Pancreas (tissue), 10 donors: ENCODE measurements at regions not wholly inside any gene's neighbourhood (a gene's known extent, or its start where the extent isn't known, plus 50 kb on each side); places are given as distances from the start of the nearest gene placed in this dataset.
A peak's percentile ranks its signal among the peaks of the same experiment; 100 is the strongest.

Source experiments
- ATAC-seq, 4 donors: fragments of 200-7000 bp; cut with Tn5 transposase; one replicate each; pipeline versions ENCODE4 v1.8.0 to v1.9.1; 2020; ENCODE audit warnings: mild to moderate bottlenecking in 4 of 4, moderate library complexity in 4 of 4
- DNase-seq, 6 donors: peaks; one replicate each; pipeline ENCODE4 v3.0.0-alpha.2; 2020
- FAIRE-seq: peaks from 2 replicates; lab custom pipeline; 2012; peaks lifted over from hg19 to GRCh38; lab: Jason Lieb, UNC
- H3K27ac ChIP-seq, 4 donors: fragments of 200-600 bp; sonication (generic); 1 replicate in 3 of 4; 2 replicates in 1 of 4; pipeline versions ENCODE4 v1.5.0 to v1.8.0; 2020
- H3K27me3 ChIP-seq, 4 donors: fragments of 200-600 bp; one replicate each; pipeline ENCODE4 v1.8.0; 2021
- H3K36me3 ChIP-seq, 3 donors: fragments of 200-600 bp; sonication (generic) in 1 of 3; one replicate each; pipeline versions ENCODE4 v1.5.0 to v1.8.0; 2020 to 2021
- H3K4me1 ChIP-seq, 3 donors: fragments of 200-600 bp; one replicate each; pipeline ENCODE4 v1.8.0; 2021
- H3K4me3 ChIP-seq, 4 donors: fragments of 200-600 bp; sonication (generic) in 2 of 4; one replicate each; pipeline versions ENCODE4 v1.5.0 to v1.8.0; 2020 to 2021
- H3K9me3 ChIP-seq, 4 donors: fragments of 200-600 bp; one replicate each; pipeline ENCODE4 v1.8.0; 2021
- CTCF ChIP-seq, 4 donors: fragments of 200-600 bp; sonication (generic) in 3 of 4; IDR thresholded peaks; one replicate each; pipeline versions ENCODE4 v1.5.0 to v1.8.0; 2021; ENCODE audit warnings: antibody characterized with exemption in 4 of 4
- WGBS, 2 donors: extraction: QIAGEN DNeasy Blood & Tissue Kit; methylation state at CpG; one replicate each; pipeline ENCODE4 v1.1.7; 2013; 5-methylcytosine and 5-hydroxymethylcytosine counted together
- intact Hi-C, 3 donors: fragments of 100-400 bp; cut with DNase I; formaldehyde crosslinking; loops; one replicate each; pipeline versions ENCODE4 v1.11.1 to v1.14.2; 2022
- donor health status: healthy with polysubstance abuse.
- donor health status: DM: no; HTN: no; CAD: no; lungs with moderate emphysema.
- donor health status: DM: no; HTN: no; CAD: no.
- donor health status: control.
- donor health status: control.
- donor health status: Bipolar disorder and iron deficiency.
- donor health status: DM: yes; HTN: yes; CAD: no.
- donor health status: DM: no; HTN: no; CAD: no.
- donor health status: DM: no; HTN: no; CAD: no.
- donor health status: DM: yes; HTN: yes; CAD: no.

GRCh38 chr18:2217356-2217755 lies 353.9 kb downstream of the METTL4 start:
- no peaks in the 10 kb centered on the region for H3K9me3 ChIP-seq
- DNase-seq (no peak), FAIRE-seq (no peak), ATAC-seq (no peak)
- H3K36me3 ChIP-seq: no peaks in the 10 kb centered on the region
- no peaks in the 10 kb centered on the region for H3K27me3 ChIP-seq
- no peak overlapping the region for H3K27ac ChIP-seq
- H3K4me1 ChIP-seq: no peaks in the 10 kb centered on the region
- TF ChIP-seq CTCF (IDR thresholded peaks at IDR 0.05): no peak
- WGBS, 2 donors: 44 to 48% methylated on average over 2 of the region's 2 CpGs
- H3K4me3 ChIP-seq: no peak overlapping the region
- intact Hi-C loops: no loop called here

- Histone ChIP-seq H3K27me3 (no peaks in the 10 kb centered on the region), H3K4me1 (peaks cover 0 to 7% (median 0%) of the 10 kb centered on the region in 3 donors), H3K9me3 (no peaks in the 10 kb centered on the region), H3K4me3 (no peak overlapping the region), H3K36me3 (no peaks in the 10 kb centered on the region), H3K27ac (no peak overlapping the region)
- ATAC-seq (no peak), DNase-seq (no peak), FAIRE-seq (no peak)
- intact Hi-C loops: no loop called here
- TF ChIP-seq CTCF (IDR thresholded peaks at IDR 0.05): no peak
- WGBS, 2 donors: 33 to 45% methylated on average over 4 of the region's 4 CpGs
These were observed 353.2 kb downstream of the METTL4 start for GRCh38 chr18:2218101-2218500.

GRCh38 chr18:2219706-2220105 lies 351.6 kb downstream of the METTL4 start:
- 32 to 34% methylated on average over 3 of the region's 3 CpGs for WGBS, 2 donors
- FAIRE-seq: no peak

GRCh38 chr18:2222270-2223185 lies 348.8 kb downstream of the METTL4 start:
- intact Hi-C loops: no loop called here
- no peaks in the 10 kb centered on the region for H3K27me3 ChIP-seq
- peak; percentile 78 for FAIRE-seq
- WGBS, 2 donors: 62 to 68% methylated on average over 5 of the region's 5 CpGs
- H3K4me3 ChIP-seq: no peak overlapping the region
- TF ChIP-seq CTCF (IDR thresholded peaks at IDR 0.05): no peak
- ATAC-seq: peak; percentile 67 to 88 (median 73)
- no peak for DNase-seq
- H3K27ac ChIP-seq: no peak overlapping the region
- no peaks in the 10 kb centered on the region for H3K9me3 ChIP-seq
- H3K36me3 ChIP-seq: no peaks in the 10 kb centered on the region
- H3K4me1 ChIP-seq: peaks cover 0 to 8% (median 0%) of the 10 kb centered on the region in 3 donors

More at GRCh38 chr18:2219706-2220105, 351.6 kb downstream of the METTL4 start:
- H3K27me3 ChIP-seq: no peaks in the 10 kb centered on the region
- H3K27ac ChIP-seq: no peak overlapping the region
- no peak for ATAC-seq
- H3K36me3 ChIP-seq: no peaks in the 10 kb centered on the region
- no peaks in the 10 kb centered on the region for H3K9me3 ChIP-seq
- no peak for DNase-seq
- intact Hi-C loops: no loop called here
- peaks cover 0 to 8% (median 0%) of the 10 kb centered on the region in 3 donors for H3K4me1 ChIP-seq
- TF ChIP-seq CTCF (IDR thresholded peaks at IDR 0.05): no peak
- H3K4me3 ChIP-seq: no peak overlapping the region

GRCh38 chr18:2223449-2223848 lies 347.9 kb downstream of the METTL4 start:
- no peak for FAIRE-seq
- no peak for TF ChIP-seq CTCF (IDR thresholded peaks at IDR 0.05)
- DNase-seq: no peak
- Histone ChIP-seq H3K9me3 (no peaks in the 10 kb centered on the region), H3K4me1 (peaks cover 0 to 8% (median 0%) of the 10 kb centered on the region in 3 donors), H3K27ac (no peak overlapping the region), H3K27me3 (no peaks in the 10 kb centered on the region), H3K36me3 (no peaks in the 10 kb centered on the region), H3K4me3 (peak overlapping the region in 1 of 4 donors; percentile 17)
- peak in 3 of 4 donors; percentile 47 to 74 (median 53) for ATAC-seq
- intact Hi-C loops: no loop called here
- 23 to 26% methylated on average over 5 of the region's 5 CpGs for WGBS, 2 donors
